HEK293 (cell line): ENCODE measurements at regions not wholly inside any gene's neighbourhood (a gene's known extent, or its start where the extent isn't known, plus 50 kb on each side); places are given as distances from the start of the nearest gene placed in this dataset.

Experiments used
- EGR2 ChIP-seq: fragments of 450-650 bp; formaldehyde crosslinking; IDR thresholded peaks from 2 replicates; pipeline ENCODE4 v1.5.1; 2016; ENCODE audit warnings: low read depth, missing biosample characterization, missing genetic modification characterization
- GFI1B ChIP-seq: fragments of 450-650 bp; formaldehyde crosslinking; IDR thresholded peaks from 2 replicates; pipeline ENCODE4 v1.5.1; 2016; ENCODE audit warnings: missing biosample characterization, missing genetic modification characterization
- MYNN ChIP-seq: fragments of 450-650 bp; formaldehyde crosslinking; IDR thresholded peaks from 2 replicates; pipeline ENCODE4 v1.5.1; 2016; ENCODE audit warnings: missing biosample characterization, missing genetic modification characterization, borderline replicate concordance
- SP2 ChIP-seq: fragments of 450-650 bp; formaldehyde crosslinking; IDR thresholded peaks from 2 replicates; pipeline ENCODE4 v1.5.1; 2016; ENCODE audit warnings: missing biosample characterization, missing genetic modification characterization
- ZBTB1 ChIP-seq: fragments of 450-650 bp; formaldehyde crosslinking; IDR thresholded peaks from 2 replicates; pipeline ENCODE4 v1.5.1; 2016; ENCODE audit warnings: missing biosample characterization, missing genetic modification characterization
- ZNF23 ChIP-seq: fragments of 450-650 bp; formaldehyde crosslinking; IDR thresholded peaks from 2 replicates; pipeline ENCODE4 v1.5.1; 2016; ENCODE audit warnings: missing biosample characterization, missing genetic modification characterization, borderline replicate concordance
- ZNF529 ChIP-seq: fragments of 450-650 bp; formaldehyde crosslinking; IDR thresholded peaks from 2 replicates; pipeline ENCODE4 v1.5.1; 2017; ENCODE audit warnings: missing genetic modification characterization, missing biosample characterization; ENCODE audit not compliant: insufficient replicate concordance
- ZNF785 ChIP-seq: fragments of 450-650 bp; formaldehyde crosslinking; IDR thresholded peaks from 2 replicates; pipeline ENCODE4 v1.5.1; 2016; ENCODE audit warnings: missing biosample characterization, missing genetic modification characterization
- ZSCAN5A ChIP-seq: fragments of 450-650 bp; formaldehyde crosslinking; IDR thresholded peaks from 2 replicates; pipeline ENCODE4 v1.5.1; 2016; ENCODE audit warnings: missing biosample characterization, missing genetic modification characterization
- TF ChIP-seq, protein P1 (sequence below): fragments of 450-650 bp; formaldehyde crosslinking; IDR thresholded peaks from 2 replicates; pipeline ENCODE4 v1.5.1; 2016; ENCODE audit warnings: missing biosample characterization, missing genetic modification characterization
- TF ChIP-seq, protein P2 (sequence below): sonication (generic); formaldehyde crosslinking; IDR thresholded peaks from 2 replicates; pipeline ENCODE4 v1.8.1; 2022; ENCODE audit warnings: mild to moderate bottlenecking, moderate library complexity, missing genetic modification reagents

DNA sequence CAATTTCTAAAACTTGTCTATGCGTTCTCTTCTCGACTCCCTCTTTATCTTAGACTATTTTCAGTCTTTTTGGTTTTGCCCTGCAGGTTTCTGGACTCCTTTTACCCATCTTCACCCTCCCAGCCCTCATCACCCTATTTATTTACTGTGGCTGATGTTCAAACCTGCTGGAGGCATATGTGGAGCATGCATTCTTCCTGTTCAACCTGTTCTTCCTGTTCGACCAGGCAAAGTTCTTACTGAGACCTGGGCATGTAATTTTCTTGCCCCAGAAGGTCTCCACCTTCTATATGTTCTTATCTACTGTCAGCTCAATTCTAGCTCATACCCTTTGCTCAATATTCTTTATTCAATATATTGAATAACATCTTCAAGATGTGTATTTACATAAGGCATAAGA, 69.4 kb upstream of the AGA start:
- TF ChIP-seq, protein P1, sequence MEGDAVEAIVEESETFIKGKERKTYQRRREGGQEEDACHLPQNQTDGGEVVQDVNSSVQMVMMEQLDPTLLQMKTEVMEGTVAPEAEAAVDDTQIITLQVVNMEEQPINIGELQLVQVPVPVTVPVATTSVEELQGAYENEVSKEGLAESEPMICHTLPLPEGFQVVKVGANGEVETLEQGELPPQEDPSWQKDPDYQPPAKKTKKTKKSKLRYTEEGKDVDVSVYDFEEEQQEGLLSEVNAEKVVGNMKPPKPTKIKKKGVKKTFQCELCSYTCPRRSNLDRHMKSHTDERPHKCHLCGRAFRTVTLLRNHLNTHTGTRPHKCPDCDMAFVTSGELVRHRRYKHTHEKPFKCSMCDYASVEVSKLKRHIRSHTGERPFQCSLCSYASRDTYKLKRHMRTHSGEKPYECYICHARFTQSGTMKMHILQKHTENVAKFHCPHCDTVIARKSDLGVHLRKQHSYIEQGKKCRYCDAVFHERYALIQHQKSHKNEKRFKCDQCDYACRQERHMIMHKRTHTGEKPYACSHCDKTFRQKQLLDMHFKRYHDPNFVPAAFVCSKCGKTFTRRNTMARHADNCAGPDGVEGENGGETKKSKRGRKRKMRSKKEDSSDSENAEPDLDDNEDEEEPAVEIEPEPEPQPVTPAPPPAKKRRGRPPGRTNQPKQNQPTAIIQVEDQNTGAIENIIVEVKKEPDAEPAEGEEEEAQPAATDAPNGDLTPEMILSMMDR (tag by site-specific recombination): no peak
- TF ChIP-seq EGR2: no peak
- no peak for TF ChIP-seq ZNF529 (tag by site-specific recombination)
- TF ChIP-seq MYNN (tag by site-specific recombination): no peak
- TF ChIP-seq, protein P2, sequence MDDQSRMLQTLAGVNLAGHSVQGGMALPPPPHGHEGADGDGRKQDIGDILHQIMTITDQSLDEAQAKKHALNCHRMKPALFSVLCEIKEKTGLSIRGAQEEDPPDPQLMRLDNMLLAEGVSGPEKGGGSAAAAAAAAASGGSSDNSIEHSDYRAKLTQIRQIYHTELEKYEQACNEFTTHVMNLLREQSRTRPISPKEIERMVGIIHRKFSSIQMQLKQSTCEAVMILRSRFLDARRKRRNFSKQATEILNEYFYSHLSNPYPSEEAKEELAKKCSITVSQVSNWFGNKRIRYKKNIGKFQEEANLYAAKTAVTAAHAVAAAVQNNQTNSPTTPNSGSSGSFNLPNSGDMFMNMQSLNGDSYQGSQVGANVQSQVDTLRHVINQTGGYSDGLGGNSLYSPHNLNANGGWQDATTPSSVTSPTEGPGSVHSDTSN: no peak
- no peak for TF ChIP-seq ZNF785 (tag by site-specific recombination)
- no peak for TF ChIP-seq ZBTB1 (tag by site-specific recombination)
- no peak for TF ChIP-seq GFI1B (tag by site-specific recombination)
- TF ChIP-seq ZSCAN5A (tag by site-specific recombination): no peak
- no peak for TF ChIP-seq ZNF23 (tag by site-specific recombination)
- TF ChIP-seq SP2 (tag by site-specific recombination): no peak
